HuH-7.5 (cell line): ENCODE measurements at regions not wholly inside any gene's neighbourhood (a gene's known extent, or its start where the extent isn't known, plus 50 kb on each side); places are given as distances from the start of the nearest gene placed in this dataset.

Source experiments
- DNase-seq: peaks from one replicate; pipeline ENCODE4 v3.0.0; 2011; ENCODE audit warnings: low spot score

DNA sequence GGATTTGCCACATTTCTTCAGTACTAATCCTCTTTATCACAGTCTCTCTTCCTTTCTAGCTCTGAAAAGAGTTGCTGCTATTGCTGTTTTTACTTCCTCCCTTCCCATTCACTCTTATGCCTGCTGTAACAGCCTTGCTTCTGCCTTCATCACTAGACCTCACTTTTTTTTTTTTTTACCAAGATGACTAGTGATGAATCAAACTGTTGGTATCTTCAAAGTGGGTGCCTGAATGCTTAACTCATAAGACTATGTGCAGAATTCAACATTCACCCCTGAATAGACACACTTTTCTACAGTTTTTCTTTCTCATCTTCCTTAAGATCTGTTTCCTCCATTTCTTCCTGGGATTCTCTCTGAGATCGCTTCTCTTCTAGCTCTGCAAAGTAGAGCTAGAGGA is 217.2 kb upstream of the HTR2A start:
- DNase-seq, result no peak

- no peak for DNase-seq
Measured at GRCh38 chr13:47112903-47113299, 216.0 kb upstream of the HTR2A start.

GRCh38 chr13:47112205-47112902 is 215.5 kb upstream of the HTR2A start:
- no peak for DNase-seq

DNA sequence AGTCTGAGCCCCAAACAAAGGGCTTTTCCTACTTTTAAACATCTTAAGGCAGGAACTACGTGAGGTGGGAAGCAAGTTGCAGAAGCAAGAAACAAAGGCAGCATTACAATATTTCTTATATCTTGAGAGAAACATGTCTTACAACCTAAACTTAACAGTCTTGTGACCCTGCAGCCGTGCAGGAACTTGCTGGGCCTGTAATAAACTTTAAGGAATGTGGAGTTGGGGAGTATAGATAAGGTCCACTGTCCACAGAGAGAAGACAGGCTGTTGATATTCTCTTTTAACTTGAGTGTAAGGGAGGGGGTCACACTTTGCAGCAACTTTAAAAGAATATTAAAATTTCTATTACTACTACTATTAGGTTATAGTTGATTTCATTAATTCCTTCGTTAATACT is 214.6 kb upstream of the HTR2A start:
- DNase-seq, result no peak

DNA sequence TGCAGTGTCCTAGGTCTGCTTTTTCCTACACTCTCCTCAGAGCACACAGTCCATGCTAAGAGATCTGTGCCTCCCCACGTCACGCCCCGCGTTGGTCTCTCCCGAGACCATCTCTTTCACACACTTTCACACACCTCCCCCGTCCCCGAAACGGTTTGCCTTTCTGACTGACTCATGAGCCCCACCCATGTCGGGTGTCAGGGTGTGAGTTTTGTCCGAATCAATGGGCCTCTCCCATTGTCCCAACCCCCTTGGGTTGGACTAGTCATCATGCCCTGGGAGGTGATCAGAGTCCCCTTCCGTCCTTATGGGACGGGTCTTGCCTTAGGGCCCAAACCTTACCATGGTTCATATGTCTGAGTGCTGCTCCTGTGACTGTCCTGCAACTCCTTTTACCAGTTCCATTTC is 214.0 kb upstream of the HTR2A start:
- no peak for DNase-seq

GRCh38 chr13:47110141-47110540 is 213.3 kb upstream of the HTR2A start:
- no peak for DNase-seq

DNA sequence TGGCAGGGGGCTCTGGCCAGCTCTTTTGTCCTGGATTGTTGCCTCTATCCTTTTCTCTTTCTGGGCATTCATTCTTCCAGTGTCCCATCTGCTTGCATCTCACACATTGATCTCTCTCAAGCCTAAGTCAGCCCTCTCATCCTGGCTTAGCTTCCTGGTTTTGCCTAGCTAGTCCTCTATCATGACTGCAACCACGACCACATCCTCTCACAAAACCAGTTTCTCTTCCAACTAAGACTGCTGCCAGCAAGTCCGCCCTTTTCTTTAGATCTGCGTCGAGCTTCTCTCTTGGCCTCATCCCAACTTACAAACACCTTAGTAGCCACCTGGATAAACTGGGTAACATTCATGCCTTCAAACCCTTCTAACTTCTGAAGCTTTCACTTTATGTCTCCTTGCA is 212.2 kb upstream of the HTR2A start:
- no peak for DNase-seq

DNA sequence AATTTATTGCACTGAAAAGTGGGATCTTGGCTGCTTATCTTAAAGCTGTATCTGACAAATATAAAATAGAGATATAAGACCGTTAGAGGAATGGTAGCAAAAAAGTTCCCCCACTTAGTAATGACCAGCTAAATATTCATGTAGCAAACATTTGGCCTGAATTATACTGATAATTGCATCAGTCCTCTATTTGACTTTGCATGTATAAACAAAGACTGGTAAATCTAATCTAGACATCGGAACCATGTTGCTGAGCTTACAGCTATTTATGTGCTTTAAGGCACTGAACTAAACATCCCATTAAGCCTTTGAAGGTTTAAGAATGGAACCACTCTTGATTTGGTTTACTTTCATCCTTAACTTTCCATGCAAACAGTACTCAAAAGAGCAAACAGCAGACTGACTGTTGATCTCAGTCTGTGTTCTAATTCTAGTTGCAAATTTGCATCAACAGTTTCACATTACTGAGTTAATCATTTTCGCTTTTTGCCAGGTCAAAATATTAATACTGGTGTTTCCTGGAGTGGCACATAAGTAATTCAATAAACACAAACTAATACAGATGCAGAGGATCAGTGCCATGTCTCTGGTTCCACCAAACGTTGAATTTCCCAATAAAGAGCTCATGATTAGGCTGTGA is 203.5 kb upstream of the HTR2A start:
- no peak for DNase-seq

DNA sequence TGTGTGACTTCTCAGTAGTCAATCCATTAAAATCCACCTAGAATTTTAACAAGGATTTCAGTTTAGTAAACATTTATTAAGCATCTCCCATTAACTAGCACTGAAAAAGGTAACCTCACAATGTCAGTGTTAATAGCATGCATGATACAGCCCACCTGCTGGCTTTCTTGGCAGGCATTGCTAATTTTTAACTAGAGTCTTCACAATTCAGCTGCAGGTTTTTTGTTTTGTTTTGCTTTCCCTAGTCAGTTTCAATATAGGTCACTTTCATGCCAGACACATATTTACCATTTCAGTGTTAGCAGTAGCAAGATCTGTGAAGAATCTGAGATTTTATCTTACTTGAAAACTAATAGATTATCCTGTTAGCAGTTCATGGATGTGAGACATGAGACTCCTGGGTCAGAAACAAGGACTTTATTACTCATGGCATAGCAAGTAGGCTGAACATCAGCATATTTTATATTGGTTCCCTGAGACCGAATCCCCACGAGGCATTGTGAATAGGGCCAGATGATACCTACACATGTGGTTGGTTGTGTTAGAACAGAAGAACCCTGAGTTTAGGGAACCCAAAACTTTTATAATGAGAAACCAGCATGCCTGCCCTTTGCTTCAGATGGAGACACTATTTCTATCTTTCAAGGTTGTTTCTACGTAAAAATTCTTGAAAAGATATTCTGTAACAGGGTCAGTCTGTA is 198.0 kb upstream of the HTR2A start:
- no peak for DNase-seq

DNA sequence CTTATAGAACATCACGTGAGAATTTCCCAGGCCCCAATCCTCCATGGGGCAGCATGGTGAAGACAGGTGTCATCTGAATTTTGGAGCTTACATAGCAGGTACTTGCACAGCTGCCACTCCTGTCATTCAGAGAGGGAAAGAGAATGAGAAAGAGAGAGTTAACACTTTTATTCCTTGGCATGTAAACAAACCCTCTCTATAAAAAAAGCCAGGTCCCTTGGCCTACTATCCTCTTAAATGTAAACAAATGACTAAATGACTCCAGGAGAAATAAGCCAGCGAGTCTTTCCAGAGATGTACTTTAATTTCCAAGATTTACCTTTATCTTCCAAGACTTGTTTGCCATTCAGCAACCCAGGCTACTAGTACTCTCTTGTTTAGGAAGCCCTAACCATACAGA is 195.3 kb upstream of the HTR2A start:
- no peak for DNase-seq

DNA sequence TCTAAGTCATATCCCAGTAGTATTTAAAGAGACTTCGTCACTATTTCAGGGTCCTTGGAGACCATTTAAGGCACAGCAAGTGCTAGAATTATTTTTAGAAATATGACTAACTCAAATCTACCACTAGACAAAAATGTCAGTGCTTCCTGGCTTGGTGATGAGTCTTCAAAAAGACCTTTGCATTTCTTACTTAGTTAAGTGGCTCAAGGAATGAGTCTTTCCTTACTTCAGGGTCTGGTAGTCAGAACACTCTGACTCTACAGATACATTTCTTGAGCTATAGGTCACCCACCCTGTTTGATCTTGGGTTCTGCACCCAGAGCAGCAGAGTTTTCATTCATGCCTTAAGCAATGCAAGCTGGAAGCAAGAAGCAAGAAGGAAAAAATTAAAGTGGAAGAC is 191.0 kb upstream of the HTR2A start:
- DNase-seq, result no peak

- no peak for DNase-seq
Measured at GRCh38 chr13:47087241-47087640, 190.4 kb upstream of the HTR2A start.

DNA sequence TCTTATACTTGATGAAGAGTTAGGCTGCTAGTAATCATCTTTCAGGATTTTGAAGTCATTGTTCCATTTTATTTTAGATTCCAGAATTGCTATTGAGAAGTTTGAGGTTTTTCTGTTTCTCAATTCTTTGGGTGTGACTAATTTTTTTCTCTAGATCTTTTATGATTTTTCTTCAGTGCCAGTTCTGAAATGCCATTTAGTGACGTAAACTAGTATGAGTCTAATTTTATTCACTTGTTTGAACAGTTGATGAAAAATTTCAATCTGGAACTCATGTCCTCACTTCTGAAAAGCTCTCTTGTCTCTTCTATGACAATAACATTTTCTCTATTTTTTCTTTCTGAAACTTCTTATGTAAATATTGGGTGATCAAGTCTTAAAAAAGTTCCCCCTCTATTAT is 188.5 kb upstream of the HTR2A start:
- DNase-seq, result no peak

GRCh38 chr13:47081850-47082249 is 185.0 kb upstream of the HTR2A start:
- no peak for DNase-seq

DNA sequence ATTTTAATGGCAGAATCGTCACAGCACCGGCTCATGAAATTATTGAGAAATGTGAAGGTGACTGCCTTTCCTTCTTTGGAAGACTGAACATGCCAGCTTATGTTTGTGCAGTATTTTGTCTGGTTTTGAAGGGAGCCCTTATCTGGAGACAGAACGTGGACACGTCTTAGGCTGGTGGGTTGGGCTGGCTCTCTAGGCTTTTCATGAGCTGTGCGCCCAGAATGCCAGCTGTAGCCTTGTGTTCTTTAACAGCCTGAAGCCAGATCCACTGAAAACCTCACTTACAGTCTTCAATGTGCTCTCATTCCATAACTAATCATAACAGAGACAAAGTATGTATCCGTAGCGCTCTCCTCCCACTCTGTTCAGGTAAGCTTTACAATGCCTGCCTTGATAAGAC is 184.4 kb upstream of the HTR2A start:
- DNase-seq, result no peak

- DNase-seq, result no peak
Measured at GRCh38 chr13:47080621-47081020, 183.8 kb upstream of the HTR2A start.

- no peak for DNase-seq
Measured at GRCh38 chr13:47076500-47076899, 179.6 kb upstream of the HTR2A start.

DNA sequence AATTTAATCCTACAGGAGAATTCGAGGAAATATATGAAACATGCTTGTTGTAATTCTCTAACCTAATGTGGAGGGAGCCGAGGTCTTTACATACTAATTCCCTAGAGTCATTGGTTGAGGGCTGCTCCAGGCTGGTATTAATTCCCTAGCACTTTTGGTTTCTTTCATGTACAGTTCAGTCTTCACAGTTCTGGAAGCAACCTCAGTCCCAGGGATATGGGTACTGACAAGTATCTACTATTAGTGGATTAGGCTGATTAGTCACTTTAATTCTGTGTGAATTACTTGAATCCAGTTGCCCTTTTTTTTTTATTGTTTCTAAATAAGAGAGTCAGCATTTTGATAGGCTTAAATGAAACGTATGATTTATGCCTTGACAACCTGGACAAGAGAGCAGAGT is 172.3 kb upstream of the HTR2A start:
- no peak for DNase-seq

GRCh38 chr13:47067306-47067705 is 170.5 kb upstream of the HTR2A start:
- DNase-seq, result no peak

GRCh38 chr13:47066226-47066625 is 169.4 kb upstream of the HTR2A start:
- no peak for DNase-seq

DNA sequence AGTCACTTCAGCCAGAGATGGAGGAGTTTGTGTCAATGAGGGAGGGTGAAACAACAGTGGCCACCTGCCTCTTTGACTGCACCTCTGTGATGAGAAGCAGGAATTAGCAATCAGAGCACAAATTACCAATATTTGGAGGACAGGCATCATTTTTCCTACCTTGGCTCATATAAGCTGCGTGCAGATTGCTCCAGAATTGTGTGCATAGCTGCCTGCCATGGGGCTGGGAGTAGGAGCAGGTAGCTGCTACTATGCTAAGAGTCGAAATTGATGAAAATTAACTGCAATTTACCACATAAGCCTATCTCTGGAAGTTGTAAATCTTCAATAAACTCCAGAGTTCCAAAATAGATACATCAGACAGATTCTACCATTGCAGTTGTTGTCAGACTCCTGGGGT is 167.5 kb upstream of the HTR2A start:
- no peak for DNase-seq

GRCh38 chr13:47049276-47049989 is 152.6 kb upstream of the HTR2A start:
- DNase-seq, result no peak

GRCh38 chr13:47046706-47047105 is 149.9 kb upstream of the HTR2A start:
- DNase-seq, result no peak
